Activated CD8-positive, alpha-beta T cell treated with anti-CD3 and anti-CD28 coated beads, Interleukin-2, amount 10 ng/mL, durations not matched to agents 7 days and 5 days (primary cell): ENCODE measurements at regions not wholly inside any gene's neighbourhood (a gene's known extent, or its start where the extent isn't known, plus 50 kb on each side); places are given as distances from the start of the nearest gene placed in this dataset.

ENCODE experiments used
- ATAC-seq: fragments of 150-1000 bp; cut with Tn5 transposase; one replicate; pipeline ENCODE4 v1.10.0; 2021; ENCODE audit warnings: moderate library complexity
- CTCF ChIA-PET: fragments of 350-600 bp; sonication (Branson Sonifier 250); formaldehyde crosslinking; loops from one replicate; lab custom pipeline; 2021; ENCODE audit warnings: antibody characterized with exemption; lab: Charles Lee
- POLR2A ChIA-PET: fragments of 350-600 bp; sonication (Branson Sonifier 250); formaldehyde crosslinking; loops from one replicate; lab custom pipeline; 2021; ENCODE audit warnings: antibody characterized with exemption; lab: Charles Lee
- DNase-seq: peaks from one replicate; pipeline ENCODE4 v3.0.0-alpha.2; 2020
- H3K27ac Mint-ChIP-seq: one replicate; pipeline ENCODE4 v1.8.0; 2021; ENCODE audit warnings: mild to moderate bottlenecking, mixed read lengths
- H3K27me3 Mint-ChIP-seq: one replicate; pipeline ENCODE4 v1.8.0; 2021; ENCODE audit warnings: low read depth, mixed read lengths
- H3K36me3 Mint-ChIP-seq: one replicate; pipeline ENCODE4 v1.8.0; 2021; ENCODE audit warnings: low read depth, mixed read lengths
- H3K4me1 Mint-ChIP-seq: one replicate; pipeline ENCODE4 v1.8.0; 2021; ENCODE audit warnings: low read depth, mixed read lengths
- H3K4me3 Mint-ChIP-seq: one replicate; pipeline ENCODE4 v1.8.0; 2021; ENCODE audit warnings: mild to moderate bottlenecking, mixed read lengths
- H3K9me3 Mint-ChIP-seq: one replicate; pipeline ENCODE4 v1.8.0; 2022; ENCODE audit warnings: mixed read lengths; ENCODE audit not compliant: insufficient read depth

DNA sequence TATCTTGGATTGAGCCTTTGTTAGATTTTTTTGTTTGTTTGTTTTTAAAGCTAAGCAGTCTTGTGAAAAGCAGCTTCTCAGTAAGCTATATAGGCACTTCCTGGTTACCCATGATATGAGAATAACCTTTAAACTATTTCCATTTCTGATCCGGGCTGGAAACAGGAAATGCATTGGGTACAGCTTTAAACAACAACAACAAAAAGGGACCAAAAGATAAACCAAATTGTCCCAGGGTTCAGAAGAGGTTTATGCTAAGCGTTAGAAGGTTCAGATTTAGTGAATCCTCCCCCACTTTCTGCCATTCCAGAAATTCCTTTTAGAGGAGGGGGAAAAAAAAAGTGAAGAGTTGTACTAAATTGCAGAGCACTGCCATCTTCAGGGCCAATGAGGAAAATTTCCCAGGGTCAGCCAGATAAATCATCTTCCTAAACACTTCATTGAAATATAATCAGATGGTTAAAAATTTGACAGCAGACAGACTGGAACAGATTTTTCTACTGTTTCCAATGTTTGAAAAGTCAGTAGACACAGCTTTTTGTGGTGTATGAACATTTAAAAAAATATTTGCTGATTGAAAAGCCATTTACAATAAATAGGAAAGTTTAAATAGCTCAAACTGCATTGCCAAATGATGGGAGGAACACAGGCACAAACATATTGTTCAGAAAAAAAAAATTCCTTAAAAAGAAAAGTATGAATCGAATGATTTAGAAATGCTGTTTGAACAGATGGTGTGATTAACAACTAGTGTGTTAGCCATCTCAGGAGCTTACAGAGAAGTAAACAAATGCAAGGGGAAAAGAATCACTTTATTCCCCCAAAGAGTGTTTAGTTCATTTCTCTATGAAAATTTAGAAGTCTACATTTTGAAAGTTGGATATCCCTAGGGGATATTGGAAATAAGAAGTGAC is 189.9 kb upstream of the TANK start:
- no peaks in the 10 kb centered on the region for H3K36me3 Mint-ChIP-seq
- DNase-seq: no peak
- no peak overlapping the region for H3K4me3 Mint-ChIP-seq
- H3K27me3 Mint-ChIP-seq: peaks cover 20% of the 10 kb centered on the region
- ChIA-PET CTCF (interaction anchor here (0.7 to 2.6 kb wide), 14 partner anchors 9 to 873 kb away, joined by 3 to 22 read pairs (median 4); no protein-coding TSS in a partner anchor), POLR2A (no interaction called here)
- H3K9me3 Mint-ChIP-seq: no peaks in the 10 kb centered on the region
- no peaks in the 10 kb centered on the region for H3K4me1 Mint-ChIP-seq
- no peak for ATAC-seq
- no peak overlapping the region for H3K27ac Mint-ChIP-seq

DNA sequence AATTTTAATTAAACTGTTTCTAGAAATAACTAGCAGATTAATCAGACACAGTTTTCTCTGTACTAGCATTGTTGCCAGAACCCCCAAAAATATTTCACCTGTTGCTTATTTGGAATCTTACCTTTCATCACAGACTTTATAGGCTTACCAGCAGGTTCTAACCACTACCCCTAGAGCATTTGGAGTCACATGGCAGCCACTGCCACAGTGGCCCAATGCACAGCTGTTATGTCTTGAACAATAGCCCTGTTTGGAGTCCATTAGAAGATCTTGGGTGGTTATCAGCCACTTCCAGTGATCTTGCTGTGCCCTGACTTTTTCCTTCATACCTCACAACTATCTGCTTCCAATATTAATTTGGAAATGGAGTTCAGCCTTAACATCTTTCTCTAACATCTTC is 186.2 kb upstream of the TANK start:
- Mint-ChIP-seq H3K36me3 (no peaks in the 10 kb centered on the region), H3K27ac (no peak overlapping the region), H3K9me3 (no peaks in the 10 kb centered on the region), H3K27me3 (peaks cover 15% of the 10 kb centered on the region), H3K4me3 (no peak overlapping the region), H3K4me1 (no peaks in the 10 kb centered on the region)
- CTCF ChIA-PET: interaction anchor here (0.9 kb wide), 1 partner anchor 20 kb away, joined by 3 read pairs; no protein-coding TSS in a partner anchor
- DNase-seq (no peak), ATAC-seq (no peak)
- POLR2A ChIA-PET: no interaction called here

DNA sequence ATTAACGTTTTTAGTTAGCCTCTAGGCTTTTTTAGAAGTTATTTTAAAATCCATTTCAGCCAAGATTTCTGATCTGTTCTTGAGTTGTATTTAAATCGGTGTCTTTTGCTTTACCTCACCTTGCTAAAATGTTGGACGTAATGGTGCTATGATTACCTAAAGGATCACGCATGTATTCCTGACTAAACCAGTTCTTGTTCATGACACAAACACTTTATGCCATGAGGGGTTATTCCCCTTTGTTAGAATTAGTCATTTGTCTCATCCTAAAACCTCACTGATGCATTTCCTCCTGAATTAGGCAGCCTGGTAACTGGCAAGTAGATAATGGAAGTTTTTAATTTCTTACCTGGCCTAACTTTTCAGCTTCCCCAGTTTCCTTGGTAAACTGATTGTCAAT is 185.4 kb upstream of the TANK start:
- ATAC-seq: no peak
- H3K4me1 Mint-ChIP-seq: no peaks in the 10 kb centered on the region
- no peak overlapping the region for H3K4me3 Mint-ChIP-seq
- H3K27ac Mint-ChIP-seq: no peak overlapping the region
- H3K9me3 Mint-ChIP-seq: no peaks in the 10 kb centered on the region
- DNase-seq: no peak
- ChIA-PET POLR2A (interaction anchor here (0.7 kb wide), 1 partner anchor 21 kb away, joined by 3 read pairs; no protein-coding TSS in a partner anchor), CTCF (interaction anchor here (0.9 kb wide), 1 partner anchor 20 kb away, joined by 3 read pairs; no protein-coding TSS in a partner anchor)
- H3K27me3 Mint-ChIP-seq: peaks cover 15% of the 10 kb centered on the region
- H3K36me3 Mint-ChIP-seq: no peaks in the 10 kb centered on the region

DNA sequence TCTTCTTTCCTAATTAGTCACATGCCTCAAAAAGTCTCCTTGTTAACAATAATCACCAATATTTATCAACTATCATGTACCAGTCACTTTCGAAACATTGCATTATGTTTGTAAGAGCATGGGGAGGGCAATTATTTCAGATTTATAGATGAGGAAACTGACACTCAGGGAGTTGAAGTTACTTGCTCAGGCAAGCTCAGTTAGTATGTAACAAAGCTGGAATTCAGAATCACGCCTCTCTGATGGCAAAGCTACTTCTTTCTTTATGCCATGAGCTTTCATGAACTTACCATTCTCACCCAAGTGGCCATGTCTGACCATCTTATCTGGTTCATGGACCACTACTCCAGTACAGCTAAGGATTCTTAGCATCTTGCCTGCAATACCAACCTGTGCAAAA is 183.4 kb upstream of the TANK start:
- ChIA-PET CTCF (interaction anchor here (1.9 kb wide), 1 partner anchor 17 kb away, joined by 9 read pairs; no protein-coding TSS in a partner anchor), POLR2A (no interaction called here)
- Mint-ChIP-seq H3K27ac (no peak overlapping the region), H3K4me1 (no peaks in the 10 kb centered on the region), H3K9me3 (no peaks in the 10 kb centered on the region), H3K27me3 (peaks cover 15% of the 10 kb centered on the region), H3K4me3 (no peak overlapping the region), H3K36me3 (no peaks in the 10 kb centered on the region)
- DNase-seq (no peak), ATAC-seq (no peak)

DNA sequence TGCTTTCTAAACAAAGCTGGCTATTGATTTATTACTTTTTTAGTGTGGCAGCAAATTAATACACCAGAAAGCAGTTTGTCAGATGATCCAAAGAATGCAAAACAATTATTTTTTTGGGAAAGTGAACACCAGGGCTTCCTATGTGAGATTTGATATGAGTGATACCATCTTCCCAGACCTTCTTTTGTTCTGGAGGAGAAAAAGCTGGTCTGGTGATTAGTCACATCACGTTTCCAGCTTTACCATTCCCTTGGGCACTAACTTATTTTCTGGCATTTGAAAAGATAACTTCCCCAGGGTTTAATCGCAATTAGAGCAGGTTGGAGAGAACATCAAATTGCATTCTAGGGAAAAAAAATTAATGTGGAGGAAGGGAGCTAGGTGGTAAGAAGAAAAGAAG is 182.9 kb upstream of the TANK start:
- POLR2A ChIA-PET: no interaction called here
- H3K4me3 Mint-ChIP-seq: no peak overlapping the region
- H3K4me1 Mint-ChIP-seq: no peaks in the 10 kb centered on the region
- ATAC-seq (no peak), DNase-seq (no peak)
- no peak overlapping the region for H3K27ac Mint-ChIP-seq
- H3K9me3 Mint-ChIP-seq: no peaks in the 10 kb centered on the region
- H3K36me3 Mint-ChIP-seq: no peaks in the 10 kb centered on the region
- H3K27me3 Mint-ChIP-seq: peaks cover 16% of the 10 kb centered on the region
- CTCF ChIA-PET: interaction anchor here (1.9 kb wide), 1 partner anchor 16 kb away, joined by 9 read pairs; no protein-coding TSS in a partner anchor

DNA sequence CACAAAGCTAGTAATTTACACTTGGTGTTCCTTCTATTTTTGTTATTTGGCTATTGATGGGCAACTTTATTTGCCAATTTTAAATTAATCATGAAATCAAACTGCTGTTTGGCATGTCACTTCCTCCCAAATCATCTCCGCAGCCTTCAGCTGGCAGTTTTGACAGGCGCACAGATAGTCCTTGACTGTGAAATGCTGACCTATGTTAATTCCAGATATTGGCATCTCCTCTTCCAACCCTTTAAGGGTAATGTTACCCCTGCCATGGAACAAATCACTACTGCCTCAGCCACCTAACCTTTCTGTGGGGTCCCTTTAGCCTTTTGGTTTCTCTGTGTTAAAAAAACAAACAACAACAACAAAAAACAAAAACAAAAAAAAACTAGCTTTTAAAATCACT is 182.4 kb upstream of the TANK start:
- H3K27ac Mint-ChIP-seq: no peak overlapping the region
- no peaks in the 10 kb centered on the region for H3K9me3 Mint-ChIP-seq
- H3K36me3 Mint-ChIP-seq: no peaks in the 10 kb centered on the region
- no peak for DNase-seq
- ATAC-seq: no peak
- no peak overlapping the region for H3K4me3 Mint-ChIP-seq
- H3K4me1 Mint-ChIP-seq: no peaks in the 10 kb centered on the region
- peaks cover 13% of the 10 kb centered on the region for H3K27me3 Mint-ChIP-seq
- CTCF ChIA-PET: interaction anchor here (1.9 kb wide), 1 partner anchor 16 kb away, joined by 9 read pairs; no protein-coding TSS in a partner anchor
- POLR2A ChIA-PET: no interaction called here

DNA sequence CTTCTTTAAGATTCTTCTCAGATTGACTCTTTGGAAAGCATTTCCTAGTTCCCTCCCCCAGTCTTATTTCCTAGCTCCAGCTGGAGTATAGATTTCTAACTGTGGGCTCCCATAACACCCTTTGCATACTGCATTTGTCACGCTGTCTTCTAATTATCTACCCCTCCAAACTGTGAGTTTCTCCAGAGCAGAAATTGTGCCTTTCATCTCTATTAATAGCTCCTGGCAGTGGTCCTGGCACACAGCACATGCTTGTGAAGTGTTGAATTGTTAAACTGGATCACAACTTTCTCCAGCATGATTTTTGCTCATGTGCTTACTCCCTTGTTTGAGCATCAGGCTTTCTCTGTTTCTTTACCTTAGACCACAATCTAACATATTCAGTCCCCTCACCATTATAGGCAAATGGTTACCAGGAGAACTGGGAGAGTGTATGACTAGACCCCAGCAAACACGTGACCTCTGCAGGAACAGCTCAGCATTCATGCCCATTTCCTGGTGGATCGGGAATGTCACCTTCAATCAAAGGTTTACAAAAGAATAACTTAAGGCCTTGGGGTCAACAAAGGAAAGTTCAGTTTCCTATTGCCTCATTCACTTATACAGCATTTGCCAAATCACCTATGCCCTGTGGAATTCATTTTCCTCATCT is 175.7 kb upstream of the TANK start:
- Mint-ChIP-seq H3K4me3 (no peak overlapping the region), H3K9me3 (no peaks in the 10 kb centered on the region), H3K27ac (no peak overlapping the region), H3K36me3 (no peaks in the 10 kb centered on the region), H3K4me1 (no peaks in the 10 kb centered on the region), H3K27me3 (peaks cover 11% of the 10 kb centered on the region)
- ATAC-seq (no peak), DNase-seq (no peak)
- ChIA-PET CTCF (interaction anchor here (1.0 to 3.3 kb wide), 2 partner anchors 9 to 79 kb away, joined by 4 to 16 read pairs; no protein-coding TSS in a partner anchor), POLR2A (no interaction called here)

DNA sequence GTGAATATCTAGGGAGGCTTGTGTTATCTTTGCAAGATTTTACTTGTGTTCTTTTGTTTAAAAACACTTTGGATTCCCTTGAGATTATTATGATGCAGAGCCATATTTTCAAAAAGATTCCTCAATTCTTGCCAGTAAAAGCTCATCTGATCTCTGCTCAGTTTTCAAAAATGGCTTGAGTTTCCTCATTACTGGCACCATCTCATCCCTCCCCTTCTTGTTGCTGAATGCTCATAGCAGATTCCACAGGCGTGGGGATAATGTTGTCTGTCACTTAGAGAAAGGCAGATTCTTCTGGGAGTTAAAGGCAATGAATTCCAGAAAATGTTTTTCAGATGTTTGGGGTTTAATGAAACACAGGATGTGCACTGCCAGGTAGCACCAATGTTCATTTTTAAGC is 170.4 kb upstream of the TANK start:
- Mint-ChIP-seq H3K9me3 (no peaks in the 10 kb centered on the region), H3K4me3 (no peak overlapping the region), H3K27me3 (peaks cover 7% of the 10 kb centered on the region), H3K27ac (no peak overlapping the region), H3K4me1 (peaks cover 9% of the 10 kb centered on the region), H3K36me3 (no peaks in the 10 kb centered on the region)
- ATAC-seq (no peak), DNase-seq (no peak)
- CTCF ChIA-PET: interaction anchor here (1.0 to 1.6 kb wide), 2 partner anchors 14 to 20 kb away, joined by 4 read pairs; no protein-coding TSS in a partner anchor
- POLR2A ChIA-PET: no interaction called here

DNA sequence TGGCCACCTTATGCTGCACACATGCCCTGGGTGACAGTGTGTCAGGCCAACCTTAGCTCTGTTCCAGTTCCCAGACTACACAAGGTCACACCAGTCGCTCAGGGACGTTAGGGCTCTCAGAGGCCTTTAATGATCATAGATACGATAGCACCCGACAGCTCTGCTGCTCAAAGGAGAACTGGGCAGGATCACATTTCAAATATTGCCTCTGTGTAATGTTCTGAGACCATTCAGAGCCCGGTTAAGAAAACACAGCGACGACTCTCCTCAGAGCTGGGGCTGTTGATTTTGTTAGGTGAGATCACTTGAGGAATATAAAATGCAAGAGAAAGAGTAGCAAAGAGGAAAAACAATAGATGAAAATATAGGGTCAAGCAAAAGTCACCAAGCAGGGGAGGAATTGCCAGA is 166.6 kb upstream of the TANK start:
- CTCF ChIA-PET: interaction anchor here (0.6 to 4.5 kb wide), 23 partner anchors 9 to 884 kb away, joined by 3 to 34 read pairs (median 6); no protein-coding TSS in a partner anchor
- no peak for DNase-seq
- Mint-ChIP-seq H3K36me3 (no peaks in the 10 kb centered on the region), H3K9me3 (no peaks in the 10 kb centered on the region), H3K4me1 (peaks cover 9% of the 10 kb centered on the region), H3K27me3 (peaks cover 6% of the 10 kb centered on the region), H3K4me3 (no peak overlapping the region), H3K27ac (no peak overlapping the region)
- POLR2A ChIA-PET: no interaction called here
- no peak for ATAC-seq

DNA sequence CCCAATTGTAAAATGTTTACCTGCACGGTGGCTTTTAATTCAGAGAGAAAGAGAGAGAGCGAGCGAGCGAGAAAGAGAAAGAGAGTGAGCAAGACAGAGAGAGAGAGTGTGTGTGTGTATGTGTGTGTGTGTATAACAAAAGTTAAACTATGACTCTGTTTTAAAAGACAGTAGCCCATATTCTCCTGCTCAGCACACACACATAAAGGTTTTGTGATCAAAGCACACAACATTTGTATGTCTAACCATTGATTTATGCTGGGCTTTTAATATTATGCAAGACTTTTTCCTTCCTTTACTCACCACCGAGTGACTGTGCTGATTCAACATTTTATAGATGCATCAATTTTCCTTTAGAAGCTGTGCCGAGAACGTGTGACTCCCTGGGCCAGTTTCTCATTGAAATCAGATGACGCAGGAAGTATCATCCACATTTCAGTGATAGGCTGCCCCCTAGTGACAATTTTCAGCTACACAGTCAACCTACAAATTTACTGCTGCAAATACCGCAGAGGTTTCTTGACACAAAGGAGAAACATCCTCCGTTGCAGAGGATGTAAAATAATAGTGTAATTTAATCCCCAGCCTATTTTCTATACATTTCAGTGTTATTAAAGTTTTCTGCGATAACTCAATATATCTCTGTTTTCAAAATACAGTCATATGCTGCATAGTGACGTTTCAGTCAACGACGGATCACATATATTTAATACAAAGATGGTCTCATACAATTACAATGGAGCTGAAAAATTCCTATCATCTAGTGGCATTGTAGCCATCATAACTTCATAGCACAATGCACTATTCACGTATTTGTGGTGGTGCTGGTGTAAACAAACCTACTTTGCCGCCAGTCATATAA is 165.9 kb upstream of the TANK start:
- CTCF ChIA-PET: interaction anchor here (0.6 to 4.5 kb wide), 39 partner anchors 9 to 885 kb away, joined by 3 to 34 read pairs (median 4); no protein-coding TSS in a partner anchor
- Mint-ChIP-seq H3K27me3 (peaks cover 6% of the 10 kb centered on the region), H3K36me3 (no peaks in the 10 kb centered on the region), H3K9me3 (no peaks in the 10 kb centered on the region), H3K27ac (no peak overlapping the region), H3K4me3 (no peak overlapping the region), H3K4me1 (peaks cover 9% of the 10 kb centered on the region)
- ATAC-seq: peak; percentile 87
- POLR2A ChIA-PET: interaction anchor here (0.6 kb wide), 1 partner anchor 63 kb away, joined by 3 read pairs; no protein-coding TSS in a partner anchor
- DNase-seq: peak; percentile 87

DNA sequence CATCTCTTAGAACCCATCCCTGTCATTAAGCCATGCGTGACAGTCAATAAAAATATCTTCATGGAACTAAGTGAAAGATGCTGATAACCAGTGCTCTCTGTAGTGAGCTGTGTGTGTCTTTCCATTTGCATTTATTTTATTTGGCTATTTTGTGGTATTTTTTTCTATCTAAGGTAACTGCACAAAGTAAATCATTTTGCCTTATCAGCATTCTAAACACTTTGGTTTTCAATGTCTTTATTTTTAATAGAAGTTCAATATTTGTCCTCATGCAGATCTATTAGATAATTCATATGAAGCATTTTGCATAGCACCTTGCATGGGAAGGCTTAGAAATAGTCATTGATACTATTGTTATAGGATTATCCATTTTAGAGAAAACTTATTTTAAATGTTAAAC is 163.6 kb upstream of the TANK start:
- no peak overlapping the region for H3K4me3 Mint-ChIP-seq
- H3K27ac Mint-ChIP-seq: no peak overlapping the region
- ATAC-seq (no peak), DNase-seq (no peak)
- peaks cover 8% of the 10 kb centered on the region for H3K27me3 Mint-ChIP-seq
- POLR2A ChIA-PET: no interaction called here
- H3K36me3 Mint-ChIP-seq: no peaks in the 10 kb centered on the region
- H3K9me3 Mint-ChIP-seq: no peaks in the 10 kb centered on the region
- H3K4me1 Mint-ChIP-seq: peaks cover 9% of the 10 kb centered on the region
- CTCF ChIA-PET: interaction anchor here (1.4 kb wide), 1 partner anchor 673 kb away, joined by 4 read pairs; no protein-coding TSS in a partner anchor
